IMR-90 (cell line): ENCODE measurements at regions not wholly inside any gene's neighbourhood (a gene's known extent, or its start where the extent isn't known, plus 50 kb on each side); places are given as distances from the start of the nearest gene placed in this dataset.

Source experiments
- ATAC-seq: fragments of 200-7000 bp; cut with Tn5 transposase; 2 replicates; pipeline ENCODE4 v1.9.1; 2020; ENCODE audit warnings: low read depth, mild to moderate bottlenecking, moderate library complexity
- BruUV-seq: library from RNA; stranded (reverse); fragments of 400-500 nt; replicated peaks from 2 replicates; lab custom pipeline; 2021; lab: Mats Ljungman, UMichigan
- CTCF ChIA-PET: fragments of 300-600 bp; formaldehyde crosslinking; extraction: SDS; loops from one replicate; lab custom pipeline; 2021; ENCODE audit warnings: antibody characterized with exemption; lab: Yijun Ruan, JAX
- POLR2A ChIA-PET: fragments of 300-600 bp; sonication (Branson Sonifier 250); formaldehyde crosslinking; loops from one replicate; lab custom pipeline; 2022; ENCODE audit warnings: antibody characterized with exemption; ENCODE audit not compliant: unreplicated experiment; lab: Charles Lee
- DNase-seq: peaks from one replicate; pipeline ENCODE4 v3.0.0; 2013
- H2AFZ ChIP-seq: replicated peaks from 2 replicates; pipeline ENCODE3; 2013; ENCODE audit warnings: low read length, mild to moderate bottlenecking; ENCODE audit not compliant: poor library complexity
- H2AK5ac ChIP-seq: 2 replicates; pipeline ENCODE4 v1.6.1; 2013; ENCODE audit warnings: low read depth, low read length, inconsistent platforms
- H2AK9ac ChIP-seq: replicated peaks from 2 replicates; pipeline ENCODE3; 2013; ENCODE audit warnings: mild to moderate bottlenecking, low read depth, low read length, moderate library complexity; ENCODE audit not compliant: poor library complexity
- H2BK120ac ChIP-seq: 2 replicates; pipeline ENCODE4 v1.6.1; 2013; ENCODE audit warnings: low read depth, low read length, inconsistent platforms
- H2BK15ac ChIP-seq: 3 replicates; pipeline ENCODE4 v1.6.1; 2013; ENCODE audit warnings: low read depth, low read length, inconsistent platforms
- H2BK20ac ChIP-seq: 2 replicates; pipeline ENCODE4 v1.6.1; 2013; ENCODE audit warnings: low read depth, mild to moderate bottlenecking, inconsistent platforms, low read length, moderate library complexity
- H2BK5ac ChIP-seq: 2 replicates; pipeline ENCODE4 v1.6.1; 2013; ENCODE audit warnings: mild to moderate bottlenecking, low read depth, low read length, inconsistent platforms; ENCODE audit not compliant: poor library complexity, severe bottlenecking
- H3K14ac ChIP-seq: replicated peaks from 2 replicates; pipeline ENCODE4 v1.6.1; 2013; ENCODE audit warnings: low read depth, low read length, inconsistent platforms
- H3K18ac ChIP-seq: 2 replicates; pipeline ENCODE4 v1.6.1; 2013; ENCODE audit warnings: low read depth, low read length, control low read depth
- H3K23ac ChIP-seq: 2 replicates; pipeline ENCODE4 v1.6.1; 2013; ENCODE audit warnings: low read depth, low read length, inconsistent platforms
- H3K27ac ChIP-seq: 2 replicates; pipeline ENCODE4 v1.5.1; 2013; ENCODE audit warnings: mild to moderate bottlenecking, control low read depth, low read length; ENCODE audit not compliant: insufficient read depth
- H3K27me3 ChIP-seq: 2 replicates; pipeline ENCODE4 v1.6.1; 2013; ENCODE audit warnings: low read length; ENCODE audit not compliant: control insufficient read depth, insufficient read depth
- H3K36me3 ChIP-seq: 2 replicates; pipeline ENCODE4 v1.6.1; 2013; ENCODE audit warnings: low read length, mixed read lengths; ENCODE audit not compliant: control insufficient read depth, insufficient read depth
- H3K4ac ChIP-seq: 2 replicates; pipeline ENCODE4 v1.6.1; 2013; ENCODE audit warnings: low read depth, low read length, inconsistent platforms
- H3K4me1 ChIP-seq: 2 replicates; pipeline ENCODE4 v1.6.1; 2013; ENCODE audit warnings: low read length, mixed read lengths; ENCODE audit not compliant: control insufficient read depth, insufficient read depth
- H3K4me2 ChIP-seq: 2 replicates; pipeline ENCODE4 v1.6.1; 2013; ENCODE audit warnings: low read depth, mild to moderate bottlenecking, control low read depth, low read length, moderate library complexity
- H3K4me3 ChIP-seq: 2 replicates; pipeline ENCODE4 v1.5.1; 2013; ENCODE audit warnings: low read depth, mild to moderate bottlenecking, control low read depth, low read length, moderate library complexity; ENCODE audit not compliant: insufficient read depth
- H3K56ac ChIP-seq: 2 replicates; pipeline ENCODE4 v1.6.1; 2013; ENCODE audit warnings: low read length, inconsistent platforms; ENCODE audit not compliant: insufficient read depth; ENCODE audit errors: extremely low read depth
- H3K79me1 ChIP-seq, 2 experiments: 2 replicates each; pipeline ENCODE4 v1.6.1; 2013; ENCODE audit warnings: low read length in 2 of 2, inconsistent platforms in 1 of 2, low read depth in 1 of 2
- H3K9ac ChIP-seq: 2 replicates; pipeline ENCODE4 v1.6.1; 2013; ENCODE audit warnings: low read depth, low read length, control low read depth
- H3K9me1 ChIP-seq: 2 replicates; pipeline ENCODE4 v1.6.1; 2013; ENCODE audit warnings: low read length, inconsistent platforms; ENCODE audit not compliant: insufficient read depth
- H3K9me3 ChIP-seq: 2 replicates; pipeline ENCODE4 v1.6.1; 2013; ENCODE audit warnings: low read length; ENCODE audit not compliant: control insufficient read depth, insufficient read depth
- H4K20me1 ChIP-seq: 2 replicates; pipeline ENCODE4 v1.6.1; 2013; ENCODE audit warnings: low read length, inconsistent platforms; ENCODE audit not compliant: insufficient read depth
- H4K5ac ChIP-seq: 2 replicates; pipeline ENCODE4 v1.6.1; 2013; ENCODE audit warnings: mild to moderate bottlenecking, low read depth, low read length, control low read depth
- H4K8ac ChIP-seq, 2 experiments: 2 replicates each; pipeline ENCODE4 v1.6.1; 2013; ENCODE audit warnings: low read depth in 2 of 2, low read length in 2 of 2, control low read depth in 1 of 2, inconsistent platforms in 1 of 2
- H4K91ac ChIP-seq: 2 replicates; pipeline ENCODE4 v1.6.1; 2013; ENCODE audit warnings: low read depth, low read length, inconsistent platforms; ENCODE audit not compliant: insufficient read depth
- BHLHE40 ChIP-seq: fragments of 150-350 bp; IDR thresholded peaks from 2 replicates; pipeline ENCODE4 v1.6.1; 2016; ENCODE audit warnings: mild to moderate bottlenecking, low read depth, low read length
- CEBPB ChIP-seq: IDR thresholded peaks from 2 replicates; pipeline ENCODE4 v1.6.1; 2012; ENCODE audit warnings: low read depth, low read length, improper control_type of control experiment
- CHD1 ChIP-seq: IDR thresholded peaks from 2 replicates; pipeline ENCODE4 v1.6.1; 2012; ENCODE audit warnings: low read depth, low read length, improper control_type of control experiment
- CTCF ChIP-seq: conservative IDR thresholded peaks from 2 replicates; pipeline ENCODE4 v1.5.1; 2012; ENCODE audit warnings: mild to moderate bottlenecking, low read depth, low read length, improper control_type of control experiment
- ELK1 ChIP-seq: fragments of 150-350 bp; IDR thresholded peaks from 2 replicates; pipeline ENCODE4 v1.6.1; 2016; ENCODE audit warnings: low read depth, mild to moderate bottlenecking, low read length, moderate library complexity, borderline replicate concordance
- FOS ChIP-seq: fragments of 150-350 bp; IDR thresholded peaks from 2 replicates; pipeline ENCODE4 v1.6.1; 2016; ENCODE audit warnings: low read depth, low read length
- MAFK ChIP-seq: IDR thresholded peaks from 2 replicates; pipeline ENCODE4 v1.6.1; 2012; ENCODE audit warnings: low read depth, low read length, improper control_type of control experiment
- MAZ ChIP-seq: IDR thresholded peaks from 2 replicates; pipeline ENCODE4 v1.6.1; 2012; ENCODE audit warnings: low read depth, mild to moderate bottlenecking, low read length, improper control_type of control experiment, moderate library complexity, borderline replicate concordance
- MXI1 ChIP-seq: IDR thresholded peaks from 2 replicates; pipeline ENCODE4 v1.6.1; 2012; ENCODE audit warnings: low read depth, mild to moderate bottlenecking, low read length, moderate library complexity, borderline replicate concordance
- NFE2L2 ChIP-seq: fragments of 150-350 bp; IDR thresholded peaks from 2 replicates; pipeline ENCODE4 v1.6.1; 2016; ENCODE audit warnings: low read depth, mild to moderate bottlenecking, low read length
- POLR2A ChIP-seq: IDR thresholded peaks from 2 replicates; pipeline ENCODE4 v1.6.1; 2012; ENCODE audit warnings: mild to moderate bottlenecking, low read depth, low read length
- RAD21 ChIP-seq: IDR thresholded peaks from 2 replicates; pipeline ENCODE4 v1.6.1; 2012; ENCODE audit warnings: low read length, improper control_type of control experiment
- RCOR1 ChIP-seq: IDR thresholded peaks from 2 replicates; pipeline ENCODE4 v1.6.1; 2012; ENCODE audit warnings: mild to moderate bottlenecking, low read length, improper control_type of control experiment; ENCODE audit not compliant: insufficient replicate concordance
- RFX5 ChIP-seq: IDR thresholded peaks from 2 replicates; pipeline ENCODE4 v1.8.0; 2012; ENCODE audit warnings: low read depth, mild to moderate bottlenecking, low read length, moderate library complexity
- USF2 ChIP-seq: fragments of 150-350 bp; IDR thresholded peaks from 2 replicates; pipeline ENCODE4 v1.6.1; 2017; ENCODE audit warnings: mild to moderate bottlenecking, antibody characterized with exemption, low read length, low read depth
- WGBS, 2 experiments: methylation state at CpG; one replicate each; pipeline versions ENCODE4 v1.1.5 to v1.1.7; 2013; ENCODE audit warnings: missing lambda C conversion rate in 2 of 2; ENCODE audit not compliant: insufficient read length in 1 of 2; ENCODE audit errors: extremely low coverage in 2 of 2; 5-methylcytosine and 5-hydroxymethylcytosine counted together
- dilution Hi-C: fragments of 300-500 bp; cut with HindIII; formaldehyde crosslinking; loops from one replicate; pipeline ENCODE4 v1.14.3; 2018; ENCODE audit warnings: low sequenced_read_pairs; ENCODE audit not compliant: unreplicated experiment
- in situ Hi-C: fragments of 300-500 bp; cut with MboI; formaldehyde crosslinking; loops from 3 replicates; pipeline ENCODE4 v1.14.3; 2019; ENCODE audit warnings: low sequenced_read_pairs, inconsistent platforms, mixed read lengths
- intact Hi-C: fragments of 100-400 bp; cut with micrococcal nuclease; formaldehyde crosslinking; loops from 2 replicates; pipeline ENCODE4 v1.10.0; 2022

GRCh38 chr15:38622908-38623307, 58.3 kb upstream of the RASGRP1 start:
- ChIA-PET CTCF (no interaction called here), POLR2A (no interaction called here)
- Histone ChIP-seq H4K20me1 (no peaks in the 10 kb centered on the region), H3K9me1 (no peaks in the 10 kb centered on the region), H2BK20ac (no peak overlapping the region), H2AFZ (no peak overlapping the region), H3K9ac (no peak overlapping the region), H3K9me3 (no peaks in the 10 kb centered on the region), H2BK15ac (no peak overlapping the region), H3K27me3 (peaks cover 61% of the 10 kb centered on the region), H3K14ac (no peak overlapping the region), H2AK5ac (no peak overlapping the region), H3K23ac (no peak overlapping the region), H3K4me2 (no peak overlapping the region), H3K4me1 (no peaks in the 10 kb centered on the region), H2BK120ac (no peak overlapping the region), H2BK5ac (no peak overlapping the region), H4K5ac (no peak overlapping the region), H3K4me3 (no peak overlapping the region), H3K56ac (no peak overlapping the region), H3K4ac (no peak overlapping the region), H3K18ac (no peak overlapping the region), H3K79me1 (no peaks in the 10 kb centered on the region), H3K27ac (no peak overlapping the region), H2AK9ac (no peak overlapping the region), H4K8ac (no peak overlapping the region), H3K36me3 (no peaks in the 10 kb centered on the region), H4K91ac (no peak overlapping the region)
- in situ Hi-C loops: no loop called here
- intact Hi-C loops: no loop called here
- dilution Hi-C loops: no loop called here
- no TSS peak for BruUV-seq
- DNase-seq (no peak), ATAC-seq (no peak)
- WGBS, 2 experiments: no CpG with 5 or more reads among the region's 5 CpGs
- no peak for TF ChIP-seq RAD21
- no peak for TF ChIP-seq MAZ
- TF ChIP-seq BHLHE40: no peak
- TF ChIP-seq CTCF: no peak
- no peak for TF ChIP-seq ELK1
- no peak for TF ChIP-seq CHD1
- no peak for TF ChIP-seq USF2
- no peak for TF ChIP-seq RCOR1
- TF ChIP-seq MAFK: no peak
- no peak for TF ChIP-seq MXI1
- TF ChIP-seq FOS: no peak
- no peak for TF ChIP-seq POLR2A
- TF ChIP-seq RFX5: no peak
- no peak for TF ChIP-seq CEBPB
- TF ChIP-seq NFE2L2: no peak
